SK-N-MC (cell line): ENCODE measurements at regions not wholly inside any gene's neighbourhood (a gene's known extent, or its start where the extent isn't known, plus 50 kb on each side); places are given as distances from the start of the nearest gene placed in this dataset.

Source experiments
- DNase-seq: peaks from one replicate; pipeline ENCODE4 v3.0.0-alpha.2; 2011; ENCODE audit warnings: low read depth, low spot score
- H3K27ac ChIP-seq: fragments of 200-600 bp; sonication (generic); 2 replicates; pipeline ENCODE4 v1.5.1; 2016; ENCODE audit warnings: mixed run types
- H3K36me3 ChIP-seq: fragments of 200-600 bp; sonication (generic); 2 replicates; pipeline ENCODE4 v1.6.1; 2017; ENCODE audit warnings: antibody characterized with exemption, low read length, mixed read lengths; ENCODE audit not compliant: insufficient read depth
- H3K4me3 ChIP-seq: fragments of 200-600 bp; sonication (generic); 2 replicates; pipeline ENCODE4 v1.5.1; 2016
- H3K9ac ChIP-seq: fragments of 200-600 bp; sonication (generic); 2 replicates; pipeline ENCODE4 v1.8.0; 2017; ENCODE audit warnings: mixed run types, mixed read lengths; ENCODE audit not compliant: insufficient read length
- H3K9me3 ChIP-seq: fragments of 200-600 bp; sonication (generic); 2 replicates; pipeline ENCODE4 v1.6.1; 2017; ENCODE audit warnings: low read depth, mild to moderate bottlenecking, antibody characterized with exemption, low read length, moderate library complexity, mixed read lengths
- EZH2 ChIP-seq: fragments of 200-600 bp; sonication (generic); IDR thresholded peaks from one replicate; pipeline ENCODE4 v1.6.1; 2017; ENCODE audit warnings: antibody characterized with exemption
- FOXP2 ChIP-seq: optimal IDR thresholded peaks from 2 replicates; pipeline ENCODE3; 2011; ENCODE audit warnings: mild to moderate bottlenecking, moderate library complexity; ENCODE audit not compliant: insufficient read depth; ENCODE audit errors: extremely low read length, control extremely low read depth
- POLR2AphosphoS5 ChIP-seq: IDR thresholded peaks from 2 replicates; pipeline ENCODE4 v1.6.1; 2012; ENCODE audit warnings: mild to moderate bottlenecking, low read depth, low read length, borderline replicate concordance

- Histone ChIP-seq H3K36me3 (no peaks in the 10 kb centered on the region), H3K4me3 (no peak overlapping the region), H3K9me3 (no peaks in the 10 kb centered on the region), H3K9ac (no peak overlapping the region), H3K27ac (no peak overlapping the region)
- TF ChIP-seq FOXP2 (no peak), POLR2AphosphoS5 (no peak), EZH2 (no peak)
- no peak for DNase-seq
Measured at GRCh38 chr1:99176753-99177152, 87.5 kb upstream of the PLPPR4 start.

- Histone ChIP-seq H3K9me3 (no peaks in the 10 kb centered on the region), H3K27ac (no peak overlapping the region), H3K9ac (no peak overlapping the region), H3K4me3 (no peak overlapping the region), H3K36me3 (no peaks in the 10 kb centered on the region)
- TF ChIP-seq EZH2 (no peak), FOXP2 (no peak), POLR2AphosphoS5 (no peak)
- no peak for DNase-seq
Measured at GRCh38 chr1:99177465-99177864, 86.8 kb upstream of the PLPPR4 start.

GRCh38 chr1:99180343-99180808, 83.9 kb upstream of the PLPPR4 start:
- peak overlapping the region; percentile 60; the same call in 1 of the 2 replicates for H3K27ac ChIP-seq
- no peak overlapping the region for H3K9ac ChIP-seq
- peak overlapping the region; percentile 49; the same call in 1 of the 2 replicates for H3K4me3 ChIP-seq

GRCh38 chr1:99180915-99181314, 83.4 kb upstream of the PLPPR4 start:
- no peak overlapping the region for H3K27ac ChIP-seq
- H3K4me3 ChIP-seq = no peak overlapping the region
- H3K9ac ChIP-seq = no peak overlapping the region
- TF ChIP-seq EZH2 = no peak
- TF ChIP-seq FOXP2 = no peak
- no peak for TF ChIP-seq POLR2AphosphoS5
- no peaks in the 10 kb centered on the region for H3K36me3 ChIP-seq
- H3K9me3 ChIP-seq = no peaks in the 10 kb centered on the region
- no peak for DNase-seq

More at GRCh38 chr1:99180343-99180808, 83.9 kb upstream of the PLPPR4 start:
- TF ChIP-seq POLR2AphosphoS5 = no peak
- TF ChIP-seq EZH2 = no peak
- no peak for TF ChIP-seq FOXP2
- Histone ChIP-seq H3K36me3 (no peaks in the 10 kb centered on the region), H3K9me3 (no peaks in the 10 kb centered on the region)
- DNase-seq = peak; percentile 57

GRCh38 chr1:99181892-99182291, 82.4 kb upstream of the PLPPR4 start:
- TF ChIP-seq POLR2AphosphoS5 (no peak), FOXP2 (no peak), EZH2 (no peak)
- Histone ChIP-seq H3K36me3 (no peaks in the 10 kb centered on the region), H3K27ac (no peak overlapping the region), H3K9ac (no peak overlapping the region), H3K9me3 (no peaks in the 10 kb centered on the region), H3K4me3 (no peak overlapping the region)
- no peak for DNase-seq

GRCh38 chr1:99185196-99185595, 79.1 kb upstream of the PLPPR4 start:
- H3K9ac ChIP-seq = no peak overlapping the region
- H3K4me3 ChIP-seq = no peak overlapping the region
- no peak overlapping the region for H3K27ac ChIP-seq
- no peaks in the 10 kb centered on the region for H3K9me3 ChIP-seq
- no peak for TF ChIP-seq FOXP2
- TF ChIP-seq POLR2AphosphoS5 = no peak
- no peak for TF ChIP-seq EZH2
- H3K36me3 ChIP-seq = no peaks in the 10 kb centered on the region
- DNase-seq = no peak

GRCh38 chr1:99193431-99193830, 70.9 kb upstream of the PLPPR4 start:
- Histone ChIP-seq H3K27ac (no peak overlapping the region), H3K4me3 (no peak overlapping the region), H3K36me3 (no peaks in the 10 kb centered on the region), H3K9ac (no peak overlapping the region), H3K9me3 (no peaks in the 10 kb centered on the region)
- no peak for TF ChIP-seq POLR2AphosphoS5
- no peak for TF ChIP-seq FOXP2
- TF ChIP-seq EZH2 = no peak
- no peak for DNase-seq

- no peaks in the 10 kb centered on the region for H3K9me3 ChIP-seq
- H3K4me3 ChIP-seq = no peak overlapping the region
- H3K27ac ChIP-seq = no peak overlapping the region
- H3K9ac ChIP-seq = no peak overlapping the region
- no peak for TF ChIP-seq POLR2AphosphoS5
- TF ChIP-seq EZH2 = no peak
- TF ChIP-seq FOXP2 = no peak
- no peak for DNase-seq
- H3K36me3 ChIP-seq = no peaks in the 10 kb centered on the region
Measured at GRCh38 chr1:99198393-99198792, 65.9 kb upstream of the PLPPR4 start.

- DNase-seq = no peak
- Histone ChIP-seq H3K27ac (no peak overlapping the region), H3K4me3 (no peak overlapping the region), H3K36me3 (no peaks in the 10 kb centered on the region), H3K9me3 (no peaks in the 10 kb centered on the region), H3K9ac (no peak overlapping the region)
- TF ChIP-seq POLR2AphosphoS5 (no peak), FOXP2 (no peak), EZH2 (no peak)
Measured at GRCh38 chr1:99207216-99207615, 57.1 kb upstream of the PLPPR4 start.
